ENCODE measurements at regions not wholly inside any gene's neighbourhood (a gene's known extent, or its start where the extent isn't known, plus 50 kb on each side); places are given as distances from the start of the nearest gene placed in this dataset.

- TF ChIP-seq, protein P1, sequence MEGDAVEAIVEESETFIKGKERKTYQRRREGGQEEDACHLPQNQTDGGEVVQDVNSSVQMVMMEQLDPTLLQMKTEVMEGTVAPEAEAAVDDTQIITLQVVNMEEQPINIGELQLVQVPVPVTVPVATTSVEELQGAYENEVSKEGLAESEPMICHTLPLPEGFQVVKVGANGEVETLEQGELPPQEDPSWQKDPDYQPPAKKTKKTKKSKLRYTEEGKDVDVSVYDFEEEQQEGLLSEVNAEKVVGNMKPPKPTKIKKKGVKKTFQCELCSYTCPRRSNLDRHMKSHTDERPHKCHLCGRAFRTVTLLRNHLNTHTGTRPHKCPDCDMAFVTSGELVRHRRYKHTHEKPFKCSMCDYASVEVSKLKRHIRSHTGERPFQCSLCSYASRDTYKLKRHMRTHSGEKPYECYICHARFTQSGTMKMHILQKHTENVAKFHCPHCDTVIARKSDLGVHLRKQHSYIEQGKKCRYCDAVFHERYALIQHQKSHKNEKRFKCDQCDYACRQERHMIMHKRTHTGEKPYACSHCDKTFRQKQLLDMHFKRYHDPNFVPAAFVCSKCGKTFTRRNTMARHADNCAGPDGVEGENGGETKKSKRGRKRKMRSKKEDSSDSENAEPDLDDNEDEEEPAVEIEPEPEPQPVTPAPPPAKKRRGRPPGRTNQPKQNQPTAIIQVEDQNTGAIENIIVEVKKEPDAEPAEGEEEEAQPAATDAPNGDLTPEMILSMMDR (IDR thresholded peaks at IDR 0.05), result no peak
- no peak for TF ChIP-seq POLR2A (IDR thresholded peaks at IDR 0.05)
Observed at GRCh38 chr2:15713475-15713874, 121.8 kb downstream of the DDX1 start.

Measured in body of pancreas (tissue), 4 donors.